Activated CD4-positive, alpha-beta memory T cell treated with anti-CD3 and anti-CD28 coated beads, Interleukin-2, amount 10 ng/mL, durations not matched to agents 7 days and 5 days (primary cell): ENCODE measurements at regions not wholly inside any gene's neighbourhood (a gene's known extent, or its start where the extent isn't known, plus 50 kb on each side); places are given as distances from the start of the nearest gene placed in this dataset.

ENCODE experiments used
- CTCF ChIA-PET: fragments of 350-600 bp; sonication (Branson Sonifier 250); formaldehyde crosslinking; loops from one replicate; lab custom pipeline; 2021; ENCODE audit warnings: antibody characterized with exemption, inconsistent platforms; lab: Charles Lee
- POLR2A ChIA-PET: fragments of 350-600 bp; sonication (Branson Sonifier 250); formaldehyde crosslinking; loops from one replicate; lab custom pipeline; 2021; ENCODE audit warnings: antibody characterized with exemption; lab: Charles Lee
- DNase-seq: peaks from one replicate; pipeline ENCODE4 v3.0.0-alpha.2; 2020
- H3K27ac Mint-ChIP-seq: one replicate; pipeline ENCODE4 v1.8.0; 2021; ENCODE audit warnings: mild to moderate bottlenecking, mixed read lengths
- H3K27me3 Mint-ChIP-seq: one replicate; pipeline ENCODE4 v1.8.0; 2021; ENCODE audit warnings: mixed read lengths
- H3K36me3 Mint-ChIP-seq: one replicate; pipeline ENCODE4 v1.8.0; 2021; ENCODE audit warnings: low read depth, mixed read lengths
- H3K4me1 Mint-ChIP-seq: one replicate; pipeline ENCODE4 v1.8.0; 2021; ENCODE audit warnings: mixed read lengths
- H3K4me3 Mint-ChIP-seq: one replicate; pipeline ENCODE4 v1.8.0; 2021; ENCODE audit warnings: mild to moderate bottlenecking, mixed read lengths
- H3K9me3 Mint-ChIP-seq: one replicate; pipeline ENCODE4 v1.8.0; 2021; ENCODE audit warnings: mixed read lengths

- no peak overlapping the region for H3K27ac Mint-ChIP-seq
- no peak overlapping the region for H3K4me3 Mint-ChIP-seq
- no peaks in the 10 kb centered on the region for H3K4me1 Mint-ChIP-seq
- no peak for DNase-seq
- peaks cover 5% of the 10 kb centered on the region for H3K9me3 Mint-ChIP-seq
- H3K27me3 Mint-ChIP-seq = no peaks in the 10 kb centered on the region
- ChIA-PET POLR2A (no interaction called here), CTCF (no interaction called here)
- H3K36me3 Mint-ChIP-seq = no peaks in the 10 kb centered on the region
These were observed 457.0 kb upstream of the ZNF462 start for GRCh38 chr9:106405871-106406435.

DNA sequence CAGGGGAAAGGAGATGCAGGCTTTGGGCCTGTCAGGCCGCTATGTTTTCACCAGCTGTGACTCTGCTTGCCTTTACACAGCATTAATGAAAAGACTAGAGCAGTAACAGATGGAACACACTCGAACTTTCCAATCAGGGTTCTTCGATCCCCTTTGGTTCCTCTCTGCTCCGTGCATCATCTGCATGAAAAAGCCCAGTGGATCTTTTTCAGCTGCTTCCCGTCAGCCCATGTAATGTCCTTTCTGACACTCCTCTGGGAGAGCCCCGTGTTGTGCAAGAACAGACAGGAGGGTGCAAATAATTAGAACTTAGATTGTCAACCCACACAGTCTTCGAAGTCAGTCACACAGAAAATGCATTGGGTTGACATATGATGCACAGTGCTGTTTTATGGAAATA, 448.9 kb upstream of the ZNF462 start:
- H3K4me1 Mint-ChIP-seq = no peaks in the 10 kb centered on the region
- H3K27me3 Mint-ChIP-seq = no peaks in the 10 kb centered on the region
- H3K9me3 Mint-ChIP-seq = peaks cover 4% of the 10 kb centered on the region
- no peak overlapping the region for H3K4me3 Mint-ChIP-seq
- no peak overlapping the region for H3K27ac Mint-ChIP-seq
- H3K36me3 Mint-ChIP-seq = no peaks in the 10 kb centered on the region
- ChIA-PET CTCF (no interaction called here), POLR2A (no interaction called here)
- DNase-seq = no peak

- ChIA-PET CTCF (no interaction called here), POLR2A (no interaction called here)
- Mint-ChIP-seq H3K27me3 (no peaks in the 10 kb centered on the region), H3K9me3 (peaks cover 4% of the 10 kb centered on the region), H3K36me3 (no peaks in the 10 kb centered on the region), H3K4me1 (no peaks in the 10 kb centered on the region), H3K4me3 (no peak overlapping the region), H3K27ac (no peak overlapping the region)
- DNase-seq = no peak
These were observed 445.3 kb upstream of the ZNF462 start for GRCh38 chr9:106417685-106418084.

DNA sequence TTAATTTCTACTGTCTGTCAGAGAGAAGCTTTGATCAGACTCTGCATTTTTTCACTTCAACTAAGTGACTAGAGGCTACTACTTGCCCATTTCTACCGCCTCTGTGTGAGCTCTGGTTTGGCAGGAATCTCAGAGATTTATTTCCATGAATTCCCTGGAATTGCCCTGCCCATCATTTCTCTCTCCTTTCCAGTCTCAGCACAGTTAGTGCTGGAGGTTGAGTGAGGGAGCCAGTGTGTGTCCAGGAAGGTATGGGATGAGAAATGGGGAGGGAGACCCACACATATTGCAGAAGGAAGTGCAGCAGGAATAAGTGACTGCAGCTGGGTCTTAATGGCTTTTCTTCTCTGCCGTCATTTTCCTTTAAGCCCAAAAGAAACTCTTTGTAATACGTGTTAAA, 443.1 kb upstream of the ZNF462 start:
- ChIA-PET CTCF (no interaction called here), POLR2A (no interaction called here)
- Mint-ChIP-seq H3K9me3 (peaks cover 13% of the 10 kb centered on the region), H3K36me3 (no peaks in the 10 kb centered on the region), H3K27me3 (no peaks in the 10 kb centered on the region), H3K4me3 (no peak overlapping the region), H3K27ac (no peak overlapping the region), H3K4me1 (no peaks in the 10 kb centered on the region)
- no peak for DNase-seq

DNA sequence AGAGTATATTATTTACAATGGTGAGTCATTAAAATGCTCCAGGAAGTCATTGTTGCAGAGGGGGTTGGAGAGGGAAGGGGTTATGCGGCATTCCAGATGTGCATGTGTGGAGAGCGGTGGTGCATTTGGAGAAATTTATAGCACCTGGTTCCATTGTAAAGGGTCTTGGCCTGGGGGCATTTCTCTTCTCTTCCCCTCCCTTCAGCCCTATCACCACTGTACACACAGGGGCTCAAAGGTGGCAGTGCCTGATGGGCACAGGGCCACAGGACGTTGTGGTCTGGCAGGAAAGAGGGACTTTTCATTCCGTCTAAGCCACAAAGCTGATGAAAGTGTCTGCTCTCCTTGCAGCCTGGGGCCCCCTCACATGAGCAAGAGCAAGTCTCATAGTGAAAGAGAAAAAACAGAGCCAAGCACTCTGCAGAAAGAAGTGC, 442.4 kb upstream of the ZNF462 start:
- Mint-ChIP-seq H3K9me3 (peaks cover 12% of the 10 kb centered on the region), H3K4me3 (no peak overlapping the region)

DNA sequence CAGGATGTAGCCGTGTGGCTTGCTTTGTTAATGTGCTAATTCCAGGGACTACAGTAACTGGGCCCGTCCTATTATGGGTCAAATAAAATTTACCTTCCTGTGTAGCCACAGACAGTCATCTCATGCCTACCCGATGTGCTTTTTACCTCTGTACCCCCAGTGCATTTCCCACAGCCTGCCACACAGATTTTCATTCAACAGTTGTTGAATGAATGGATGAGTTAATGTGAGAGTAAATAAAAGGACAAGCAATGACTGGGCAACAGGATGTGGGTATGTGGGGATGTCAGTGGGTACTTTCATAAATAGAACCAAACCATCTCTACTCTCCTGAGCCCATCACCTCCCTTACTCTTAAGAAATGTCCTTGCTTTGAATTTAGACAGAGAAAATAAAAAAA, 441.2 kb upstream of the ZNF462 start:
- ChIA-PET CTCF (no interaction called here), POLR2A (no interaction called here)
- DNase-seq = no peak
- H3K4me3 Mint-ChIP-seq = no peak overlapping the region
- H3K27me3 Mint-ChIP-seq = no peaks in the 10 kb centered on the region
- no peak overlapping the region for H3K27ac Mint-ChIP-seq
- peaks cover 12% of the 10 kb centered on the region for H3K9me3 Mint-ChIP-seq
- no peaks in the 10 kb centered on the region for H3K4me1 Mint-ChIP-seq
- H3K36me3 Mint-ChIP-seq = no peaks in the 10 kb centered on the region

More for the DNA sequence above, 442.4 kb upstream of the ZNF462 start:
- no peak for DNase-seq
- ChIA-PET CTCF (no interaction called here), POLR2A (no interaction called here)
- Mint-ChIP-seq H3K27me3 (no peaks in the 10 kb centered on the region), H3K36me3 (no peaks in the 10 kb centered on the region), H3K4me1 (no peaks in the 10 kb centered on the region), H3K27ac (no peak overlapping the region)

GRCh38 chr9:106423575-106423974, 439.4 kb upstream of the ZNF462 start:
- Mint-ChIP-seq H3K4me1 (no peaks in the 10 kb centered on the region), H3K27ac (no peak overlapping the region), H3K36me3 (no peaks in the 10 kb centered on the region), H3K27me3 (no peaks in the 10 kb centered on the region), H3K4me3 (no peak overlapping the region), H3K9me3 (peaks cover 9% of the 10 kb centered on the region)
- ChIA-PET CTCF (no interaction called here), POLR2A (no interaction called here)
- DNase-seq = no peak

GRCh38 chr9:106432631-106433030, 430.3 kb upstream of the ZNF462 start:
- DNase-seq = no peak
- Mint-ChIP-seq H3K27ac (no peak overlapping the region), H3K4me1 (no peaks in the 10 kb centered on the region), H3K36me3 (no peaks in the 10 kb centered on the region), H3K4me3 (no peak overlapping the region), H3K27me3 (no peaks in the 10 kb centered on the region), H3K9me3 (peaks cover 12% of the 10 kb centered on the region)
- CTCF ChIA-PET = no interaction called here
- POLR2A ChIA-PET = no interaction called here

- H3K27me3 Mint-ChIP-seq = no peaks in the 10 kb centered on the region
- peaks cover 23% of the 10 kb centered on the region for H3K9me3 Mint-ChIP-seq
- H3K27ac Mint-ChIP-seq = no peak overlapping the region
- H3K36me3 Mint-ChIP-seq = no peaks in the 10 kb centered on the region
- H3K4me3 Mint-ChIP-seq = no peak overlapping the region
- no peaks in the 10 kb centered on the region for H3K4me1 Mint-ChIP-seq
- DNase-seq = no peak
- ChIA-PET CTCF (no interaction called here), POLR2A (no interaction called here)
These were observed 424.0 kb upstream of the ZNF462 start for GRCh38 chr9:106438928-106439327.

DNA sequence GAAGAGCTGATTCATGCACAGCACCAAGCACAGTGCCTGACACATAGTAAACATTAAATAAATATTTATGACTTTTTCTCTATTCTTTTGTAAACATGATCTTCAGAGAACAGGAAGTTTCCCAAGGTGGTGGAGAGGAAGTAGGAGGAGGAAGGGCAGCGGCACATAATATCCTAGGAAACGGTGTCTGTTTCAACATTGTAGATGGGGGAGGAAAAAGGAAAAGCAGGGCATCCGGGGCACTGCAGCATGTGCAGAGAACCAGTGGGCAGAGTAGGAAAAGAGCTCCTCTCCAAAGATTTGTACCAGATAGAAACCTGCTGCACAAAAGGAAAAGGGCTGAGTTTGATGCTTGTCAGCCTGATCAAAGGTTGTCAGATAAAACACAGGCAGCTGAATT, 421.7 kb upstream of the ZNF462 start:
- ChIA-PET CTCF (no interaction called here), POLR2A (no interaction called here)
- no peaks in the 10 kb centered on the region for H3K4me1 Mint-ChIP-seq
- no peaks in the 10 kb centered on the region for H3K27me3 Mint-ChIP-seq
- DNase-seq = no peak
- no peaks in the 10 kb centered on the region for H3K36me3 Mint-ChIP-seq
- H3K9me3 Mint-ChIP-seq = peaks cover 21% of the 10 kb centered on the region
- H3K27ac Mint-ChIP-seq = no peak overlapping the region
- no peak overlapping the region for H3K4me3 Mint-ChIP-seq

DNA sequence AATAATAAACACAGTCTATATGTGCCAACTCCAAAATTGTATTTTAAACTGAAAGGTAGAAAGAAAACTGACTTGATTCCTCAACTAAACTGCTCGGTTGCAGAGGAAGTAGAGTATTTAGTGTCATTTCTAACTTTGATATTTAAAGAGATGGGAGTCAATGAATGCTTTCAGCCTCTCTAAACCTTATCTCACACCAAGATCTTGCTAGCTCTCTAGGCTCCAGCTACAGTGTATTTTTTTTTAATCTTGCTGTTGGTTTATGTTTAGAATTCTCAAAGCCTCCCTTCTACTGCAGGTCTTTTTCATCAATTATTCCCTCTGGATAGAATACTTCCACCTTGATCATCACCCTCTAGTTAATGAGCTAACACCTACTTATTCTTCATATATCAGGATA, 419.4 kb upstream of the ZNF462 start:
- no peak for DNase-seq
- no peaks in the 10 kb centered on the region for H3K27me3 Mint-ChIP-seq
- H3K9me3 Mint-ChIP-seq = peaks cover 23% of the 10 kb centered on the region
- no peak overlapping the region for H3K4me3 Mint-ChIP-seq
- CTCF ChIA-PET = no interaction called here
- H3K36me3 Mint-ChIP-seq = no peaks in the 10 kb centered on the region
- POLR2A ChIA-PET = no interaction called here
- no peak overlapping the region for H3K27ac Mint-ChIP-seq
- no peaks in the 10 kb centered on the region for H3K4me1 Mint-ChIP-seq

GRCh38 chr9:106445107-106445506, 417.9 kb upstream of the ZNF462 start:
- POLR2A ChIA-PET = no interaction called here
- no peak for DNase-seq
- Mint-ChIP-seq H3K27me3 (no peaks in the 10 kb centered on the region), H3K36me3 (no peaks in the 10 kb centered on the region), H3K4me1 (no peaks in the 10 kb centered on the region), H3K27ac (no peak overlapping the region), H3K4me3 (no peak overlapping the region), H3K9me3 (peaks cover 14% of the 10 kb centered on the region)
- CTCF ChIA-PET = no interaction called here

GRCh38 chr9:106449336-106449927, 413.5 kb upstream of the ZNF462 start:
- H3K4me3 Mint-ChIP-seq = no peak overlapping the region

GRCh38 chr9:106450549-106450948, 412.4 kb upstream of the ZNF462 start:
- POLR2A ChIA-PET = no interaction called here
- no peak overlapping the region for H3K4me3 Mint-ChIP-seq
- no peak for DNase-seq
- H3K27me3 Mint-ChIP-seq = no peaks in the 10 kb centered on the region
- no peak overlapping the region for H3K27ac Mint-ChIP-seq
- H3K9me3 Mint-ChIP-seq = peaks cover 7% of the 10 kb centered on the region
- CTCF ChIA-PET = no interaction called here
- H3K36me3 Mint-ChIP-seq = no peaks in the 10 kb centered on the region
- no peaks in the 10 kb centered on the region for H3K4me1 Mint-ChIP-seq

More at GRCh38 chr9:106449336-106449927, 413.5 kb upstream of the ZNF462 start:
- no peaks in the 10 kb centered on the region for H3K27me3 Mint-ChIP-seq
- H3K27ac Mint-ChIP-seq = no peak overlapping the region
- peaks cover 7% of the 10 kb centered on the region for H3K9me3 Mint-ChIP-seq
- DNase-seq = no peak
- H3K4me1 Mint-ChIP-seq = no peaks in the 10 kb centered on the region
- POLR2A ChIA-PET = no interaction called here
- CTCF ChIA-PET = no interaction called here
- H3K36me3 Mint-ChIP-seq = no peaks in the 10 kb centered on the region
